ENCODE measurements at regions not wholly inside any gene's neighbourhood (a gene's known extent, or its start where the extent isn't known, plus 50 kb on each side); places are given as distances from the start of the nearest gene placed in this dataset.

DNA sequence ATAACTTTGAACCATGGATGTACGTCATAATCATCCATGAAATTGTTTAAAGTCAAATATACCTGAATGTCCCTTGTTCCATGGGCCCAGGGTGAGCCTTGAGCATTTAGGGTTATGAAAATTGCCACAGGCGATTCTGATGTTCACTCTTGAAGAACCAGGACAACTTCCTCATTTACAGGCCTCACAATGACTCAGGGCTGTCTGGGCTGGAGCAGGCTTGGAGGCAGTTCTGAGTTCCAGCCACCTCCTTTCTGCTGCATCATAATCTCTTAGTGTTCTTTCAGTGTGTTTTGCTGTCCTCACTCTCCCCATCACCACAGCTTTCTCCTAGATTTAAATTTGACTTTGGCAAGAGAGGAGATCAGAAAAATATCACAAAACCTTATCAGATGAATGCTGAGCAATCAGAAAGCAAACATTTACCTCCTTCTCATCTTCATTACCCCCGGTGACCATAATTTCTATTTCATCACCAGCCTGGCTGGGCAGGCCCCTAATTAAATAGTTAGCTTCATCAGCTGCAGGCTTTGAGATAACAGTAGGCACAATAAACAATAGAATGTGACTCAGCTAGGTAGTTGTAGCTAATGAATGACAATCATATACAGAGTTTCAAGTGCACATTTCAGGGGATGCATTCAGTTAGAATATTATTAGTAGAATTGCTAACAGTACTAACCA lies 571.0 kb downstream of the SH2D4B start:
- ChIA-PET CTCF (interaction anchor here (0.7 to 2.6 kb wide), 5 partner anchors 8 to 71 kb away, joined by 3 to 13 read pairs (median 4); no protein-coding TSS in a partner anchor), POLR2A (no interaction called here)
- DNase-seq (ENCODE audit: extremely low spot score): peak; percentile 57
- TF ChIP-seq, protein P1, sequence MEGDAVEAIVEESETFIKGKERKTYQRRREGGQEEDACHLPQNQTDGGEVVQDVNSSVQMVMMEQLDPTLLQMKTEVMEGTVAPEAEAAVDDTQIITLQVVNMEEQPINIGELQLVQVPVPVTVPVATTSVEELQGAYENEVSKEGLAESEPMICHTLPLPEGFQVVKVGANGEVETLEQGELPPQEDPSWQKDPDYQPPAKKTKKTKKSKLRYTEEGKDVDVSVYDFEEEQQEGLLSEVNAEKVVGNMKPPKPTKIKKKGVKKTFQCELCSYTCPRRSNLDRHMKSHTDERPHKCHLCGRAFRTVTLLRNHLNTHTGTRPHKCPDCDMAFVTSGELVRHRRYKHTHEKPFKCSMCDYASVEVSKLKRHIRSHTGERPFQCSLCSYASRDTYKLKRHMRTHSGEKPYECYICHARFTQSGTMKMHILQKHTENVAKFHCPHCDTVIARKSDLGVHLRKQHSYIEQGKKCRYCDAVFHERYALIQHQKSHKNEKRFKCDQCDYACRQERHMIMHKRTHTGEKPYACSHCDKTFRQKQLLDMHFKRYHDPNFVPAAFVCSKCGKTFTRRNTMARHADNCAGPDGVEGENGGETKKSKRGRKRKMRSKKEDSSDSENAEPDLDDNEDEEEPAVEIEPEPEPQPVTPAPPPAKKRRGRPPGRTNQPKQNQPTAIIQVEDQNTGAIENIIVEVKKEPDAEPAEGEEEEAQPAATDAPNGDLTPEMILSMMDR (IDR thresholded peaks at IDR 0.05; ENCODE audit: control extremely low read depth, extremely low read depth, low read depth, missing control alignments): no peak

DNA sequence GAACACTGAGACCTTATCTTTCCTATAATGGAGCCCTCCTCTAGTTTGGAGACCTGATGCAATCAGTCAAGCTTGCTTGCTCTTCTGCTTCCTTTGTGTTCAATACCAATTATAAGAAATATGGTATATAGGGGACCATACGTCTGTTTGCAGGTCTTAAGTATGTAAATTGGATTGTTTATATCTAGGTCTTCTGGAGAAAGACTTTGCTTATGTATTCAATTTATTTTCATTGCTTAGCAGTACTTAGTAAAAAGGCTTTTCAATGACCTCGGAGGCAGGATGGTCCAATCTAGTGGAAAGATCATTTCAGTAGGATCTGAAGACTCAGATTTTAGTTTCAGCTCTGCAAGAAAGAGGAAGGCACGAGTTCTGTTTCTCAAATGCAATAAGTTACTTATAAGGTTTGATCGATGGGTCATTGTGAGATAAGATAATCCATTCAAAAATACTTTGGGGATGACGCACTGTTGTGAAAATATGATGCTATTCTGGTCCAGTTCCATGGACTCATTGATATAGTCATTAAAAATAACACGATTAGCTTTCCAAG lies 571.6 kb downstream of the SH2D4B start:
- CTCF ChIA-PET: interaction anchor here (1.2 to 2.6 kb wide), 3 partner anchors 15 to 70 kb away, joined by 3 to 13 read pairs (median 9); no protein-coding TSS in a partner anchor
- DNase-seq (ENCODE audit: extremely low spot score): no peak
- POLR2A ChIA-PET: no interaction called here
- TF ChIP-seq, protein P1 (IDR thresholded peaks at IDR 0.05; ENCODE audit: control extremely low read depth, extremely low read depth, low read depth, missing control alignments): no peak

GRCh38 chr10:81116201-81116600 lies 578.5 kb downstream of the SH2D4B start:
- CTCF ChIA-PET: interaction anchor here (0.6 to 1.9 kb wide), 6 partner anchors 8 to 64 kb away, joined by 3 to 9 read pairs (median 4); no protein-coding TSS in a partner anchor
- TF ChIP-seq, protein P1 (IDR thresholded peaks at IDR 0.05; ENCODE audit: control extremely low read depth, extremely low read depth, low read depth, missing control alignments): no peak
- POLR2A ChIA-PET: no interaction called here
- no peak for DNase-seq (ENCODE audit: extremely low spot score)

DNA sequence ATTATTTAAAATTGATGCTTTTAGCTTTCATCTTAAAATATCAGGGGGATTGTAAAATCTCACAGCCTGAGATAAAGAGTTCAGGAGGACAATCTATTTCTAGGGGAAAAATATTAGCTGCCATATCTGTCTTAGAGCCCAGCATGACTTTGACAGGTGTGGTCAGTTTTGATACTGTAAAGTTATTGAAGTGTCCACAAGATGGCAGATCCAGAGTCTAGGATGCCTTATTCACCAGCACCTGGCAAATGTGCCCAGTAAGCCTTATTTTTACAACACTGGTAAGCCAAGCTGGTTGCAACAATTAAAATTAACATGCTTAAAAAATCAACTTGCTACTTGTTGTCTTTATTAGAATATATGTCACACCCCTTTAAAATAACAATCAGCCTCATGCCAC lies 579.3 kb downstream of the SH2D4B start:
- ChIA-PET POLR2A (interaction anchor here (0.5 kb wide), 1 partner anchor 699 kb away, joined by 4 read pairs; no protein-coding TSS in a partner anchor), CTCF (interaction anchor here (0.6 to 1.9 kb wide), 8 partner anchors 9 to 454 kb away, joined by 3 to 9 read pairs (median 4); no protein-coding TSS in a partner anchor)

DNA sequence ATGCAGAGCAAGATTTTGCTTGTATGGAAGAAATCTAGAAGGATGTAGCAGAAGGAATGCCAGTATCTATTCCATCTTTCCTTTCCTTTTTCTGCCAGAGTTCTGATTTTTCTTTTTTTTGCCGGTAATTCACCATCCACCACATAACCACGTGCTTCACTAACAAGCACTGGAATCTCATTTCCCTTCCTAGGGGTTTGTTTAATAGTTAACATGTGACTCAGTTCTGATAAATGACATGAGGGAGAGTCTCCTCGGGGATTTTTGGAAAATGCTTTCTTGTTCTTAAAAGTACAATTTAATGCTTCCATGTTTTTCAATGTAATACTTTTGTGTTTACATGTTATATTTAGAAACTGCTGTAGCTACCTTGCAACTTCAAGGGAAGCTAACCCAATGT lies 590.2 kb downstream of the SH2D4B start:
- TF ChIP-seq, protein P1 (IDR thresholded peaks at IDR 0.05; ENCODE audit: control extremely low read depth, extremely low read depth, low read depth, missing control alignments): no peak
- POLR2A ChIA-PET: no interaction called here
- DNase-seq (ENCODE audit: extremely low spot score): no peak
- CTCF ChIA-PET: no interaction called here

More for the DNA sequence above, 579.3 kb downstream of the SH2D4B start:
- no peak for DNase-seq (ENCODE audit: extremely low spot score)
- TF ChIP-seq, protein P1 (IDR thresholded peaks at IDR 0.05; ENCODE audit: control extremely low read depth, extremely low read depth, low read depth, missing control alignments): no peak

GRCh38 chr10:81130014-81130413 lies 592.3 kb downstream of the SH2D4B start:
- POLR2A ChIA-PET: no interaction called here
- TF ChIP-seq, protein P1 (IDR thresholded peaks at IDR 0.05; ENCODE audit: control extremely low read depth, extremely low read depth, low read depth, missing control alignments): no peak
- CTCF ChIA-PET: interaction anchor here (0.5 to 2.0 kb wide), 6 partner anchors 10 to 334 kb away, joined by 3 to 4 read pairs (median 3); no protein-coding TSS in a partner anchor
- no peak for DNase-seq (ENCODE audit: extremely low spot score)

Data from GM10248 (cell line).